ENCODE measurements at regions not wholly inside any gene's neighbourhood (a gene's known extent, or its start where the extent isn't known, plus 50 kb on each side); places are given as distances from the start of the nearest gene placed in this dataset.
A peak's percentile ranks its signal among the peaks of the same experiment; 100 is the strongest.

DNA sequence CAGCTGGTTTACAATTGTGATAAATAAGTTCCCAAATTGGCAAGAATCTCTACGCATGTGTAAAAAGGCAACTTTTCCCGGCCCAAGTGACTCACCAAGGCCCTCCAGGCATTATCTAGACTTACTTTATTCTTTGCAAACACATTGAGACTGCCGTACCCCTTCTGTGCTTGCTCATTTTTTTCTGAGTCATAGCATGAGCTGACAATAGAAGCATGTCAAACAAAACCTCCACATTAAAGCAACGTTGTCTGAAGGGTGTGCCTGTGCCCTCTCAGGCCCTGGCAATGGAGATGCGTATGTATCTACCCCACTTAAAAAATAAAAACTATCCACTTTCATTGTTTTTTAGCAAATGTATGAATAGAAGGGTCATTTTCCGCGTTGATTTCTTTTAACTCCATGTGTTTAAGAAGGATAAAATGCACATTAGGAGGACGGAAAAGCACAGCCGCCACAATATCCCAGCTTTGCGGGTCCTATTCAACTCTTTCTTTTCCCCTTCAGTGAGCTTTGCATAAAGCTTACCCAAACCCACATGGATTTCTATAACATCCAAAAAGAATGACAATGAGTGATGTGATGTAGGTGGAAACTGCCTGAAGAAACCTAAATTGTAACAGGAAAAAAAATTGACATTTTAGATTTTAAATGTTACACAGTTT, 298.2 kb downstream of the CDCA7 start:
- TF ChIP-seq SUZ12 (IDR thresholded peaks at IDR 0.05) (no peak), FOXA1 (IDR thresholded peaks at IDR 0.05) (no peak), SP1 (IDR thresholded peaks at IDR 0.05) (no peak), ZNF384 (IDR thresholded peaks at IDR 0.05) (peak; percentile 38; the same call in 1 of the 2 replicates), L3MBTL2 (conservative IDR thresholded peaks at IDR 0.05) (no peak), CTBP1 (IDR thresholded peaks at IDR 0.05; ENCODE audit: borderline replicate concordance) (no peak), FOXM1 (IDR thresholded peaks at IDR 0.05; ENCODE audit: borderline replicate concordance) (no peak), ELF4 (IDR thresholded peaks at IDR 0.05) (no peak), TARDBP (IDR thresholded peaks at IDR 0.05) (no peak), ARNT (IDR thresholded peaks at IDR 0.05) (no peak), FOXK2 (IDR thresholded peaks at IDR 0.05) (no peak)
- TF ChIP-seq, protein P1, sequence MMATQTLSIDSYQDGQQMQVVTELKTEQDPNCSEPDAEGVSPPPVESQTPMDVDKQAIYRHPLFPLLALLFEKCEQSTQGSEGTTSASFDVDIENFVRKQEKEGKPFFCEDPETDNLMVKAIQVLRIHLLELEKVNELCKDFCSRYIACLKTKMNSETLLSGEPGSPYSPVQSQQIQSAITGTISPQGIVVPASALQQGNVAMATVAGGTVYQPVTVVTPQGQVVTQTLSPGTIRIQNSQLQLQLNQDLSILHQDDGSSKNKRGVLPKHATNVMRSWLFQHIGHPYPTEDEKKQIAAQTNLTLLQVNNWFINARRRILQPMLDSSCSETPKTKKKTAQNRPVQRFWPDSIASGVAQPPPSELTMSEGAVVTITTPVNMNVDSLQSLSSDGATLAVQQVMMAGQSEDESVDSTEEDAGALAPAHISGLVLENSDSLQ (IDR thresholded peaks at IDR 0.05) = no peak
